ENCODE measurements at regions not wholly inside any gene's neighbourhood (a gene's known extent, or its start where the extent isn't known, plus 50 kb on each side); places are given as distances from the start of the nearest gene placed in this dataset.
"Not testable (repeated sequence)": the region's sequence is repeated elsewhere in the genome, so short reads cannot be mapped to it uniquely, and the experiment has no call there.

DNA sequence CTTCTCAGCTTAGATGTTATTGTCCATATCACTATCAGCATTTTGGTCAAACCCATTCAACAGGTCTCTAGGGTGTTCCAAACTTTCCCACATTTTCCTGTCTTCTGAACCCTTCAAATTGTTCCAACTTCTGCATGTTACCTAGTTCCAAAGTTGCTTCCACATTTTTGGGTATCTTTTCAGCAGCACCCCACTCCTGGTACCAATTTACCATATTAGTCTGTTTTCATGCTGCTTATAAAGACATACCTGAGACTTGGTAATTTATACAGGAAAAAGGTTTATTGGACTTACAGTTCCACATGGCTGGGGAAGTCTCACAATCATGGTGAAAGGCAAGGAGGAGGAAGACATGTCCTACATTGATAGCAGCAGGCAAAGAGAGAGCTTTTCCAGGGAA lies 1187.6 kb downstream of the MRPL39 start:
- H3K36me3 ChIP-seq (ENCODE audit: control insufficient read depth, insufficient read depth, low read length); H3K56ac ChIP-seq (ENCODE audit: extremely low read depth, insufficient read depth, low read length); H3K18ac ChIP-seq (ENCODE audit: low read depth, low read length); H3K14ac ChIP-seq (replicated peaks; ENCODE audit: low read depth, low read length); H3K27me3 ChIP-seq (ENCODE audit: control insufficient read depth, insufficient read depth, low read length); H3K9me1 ChIP-seq (ENCODE audit: insufficient read depth, low read length); H3K9ac ChIP-seq (ENCODE audit: low read depth, low read length); H3K27ac ChIP-seq (ENCODE audit: insufficient read depth, low read length); H3K4ac ChIP-seq (ENCODE audit: low read depth, low read length); H2AK5ac ChIP-seq (ENCODE audit: low read depth, low read length); dilution Hi-C loops (cut with HindIII; ENCODE audit: low sequenced_read_pairs, unreplicated experiment); H2BK15ac ChIP-seq (ENCODE audit: low read depth, low read length); DNase-seq; H3K9me3 ChIP-seq (ENCODE audit: control insufficient read depth, insufficient read depth, low read length); H4K8ac ChIP-seq (ENCODE audit: low read depth in 2 of 2, low read length in 2 of 2); H3K4me1 ChIP-seq (ENCODE audit: control insufficient read depth, insufficient read depth, low read length); H3K4me2 ChIP-seq (ENCODE audit: low read depth, low read length); H2AK9ac ChIP-seq (replicated peaks; ENCODE audit: low read depth, low read length, poor library complexity); CTCF ChIA-PET; intact Hi-C loops (cut with micrococcal nuclease); H2BK20ac ChIP-seq (ENCODE audit: low read depth, low read length); H2BK5ac ChIP-seq (ENCODE audit: low read depth, low read length, poor library complexity, severe bottlenecking); ATAC-seq (ENCODE audit: low read depth); H3K4me3 ChIP-seq (ENCODE audit: insufficient read depth, low read depth, low read length); BruUV-seq (replicated peaks); H3K23ac ChIP-seq (ENCODE audit: low read depth, low read length); H4K20me1 ChIP-seq (ENCODE audit: insufficient read depth, low read length); H3K79me1 ChIP-seq (ENCODE audit: low read depth in 1 of 2, low read length in 2 of 2); H4K5ac ChIP-seq (ENCODE audit: low read depth, low read length); in situ Hi-C loops (cut with MboI; ENCODE audit: low sequenced_read_pairs); H2AFZ ChIP-seq (replicated peaks; ENCODE audit: low read length, poor library complexity); POLR2A ChIA-PET (ENCODE audit: unreplicated experiment); H4K91ac ChIP-seq (ENCODE audit: insufficient read depth, low read depth, low read length); H2BK120ac ChIP-seq (ENCODE audit: low read depth, low read length): not testable (repeated sequence)

Data from IMR-90 (cell line).